HG03354 (cell line): ENCODE measurements at regions not wholly inside any gene's neighbourhood (a gene's known extent, or its start where the extent isn't known, plus 50 kb on each side); places are given as distances from the start of the nearest gene placed in this dataset.

ENCODE experiments used
- ATAC-seq: cut with Tn5 transposase; IDR thresholded peaks from one replicate; pipeline ENCODE4 v1.9.1; 2021; ENCODE audit warnings: mild to moderate bottlenecking; ENCODE audit not compliant: unreplicated experiment, poor library complexity, severe bottlenecking

DNA sequence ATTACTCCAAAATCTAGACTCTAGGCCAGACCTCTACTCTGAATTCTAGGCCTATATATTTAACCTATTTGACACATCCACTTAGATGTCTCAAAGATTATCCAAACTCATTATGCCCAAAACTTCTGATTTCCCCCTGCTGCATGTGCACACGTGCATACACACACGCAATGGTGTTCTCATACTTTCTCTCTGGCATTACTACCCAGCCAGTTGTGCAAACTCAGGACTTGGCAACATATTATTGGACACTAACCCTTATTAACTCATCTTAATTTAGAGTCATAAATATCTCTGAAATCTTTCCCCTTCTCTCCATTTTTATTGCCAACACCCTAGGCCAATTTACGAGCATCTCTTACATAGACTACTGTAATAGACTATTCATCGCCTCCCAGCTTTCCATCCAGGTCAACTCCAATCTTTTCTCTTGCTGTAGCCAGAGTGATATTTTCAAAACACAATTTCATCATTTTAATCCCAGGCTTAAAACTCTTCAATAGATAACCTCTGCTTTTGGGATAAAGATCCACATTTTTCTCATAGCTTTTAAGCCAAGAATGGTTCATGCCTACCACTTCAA lies 141.2 kb upstream of the VLDLR start:
- ATAC-seq, result no peak

DNA sequence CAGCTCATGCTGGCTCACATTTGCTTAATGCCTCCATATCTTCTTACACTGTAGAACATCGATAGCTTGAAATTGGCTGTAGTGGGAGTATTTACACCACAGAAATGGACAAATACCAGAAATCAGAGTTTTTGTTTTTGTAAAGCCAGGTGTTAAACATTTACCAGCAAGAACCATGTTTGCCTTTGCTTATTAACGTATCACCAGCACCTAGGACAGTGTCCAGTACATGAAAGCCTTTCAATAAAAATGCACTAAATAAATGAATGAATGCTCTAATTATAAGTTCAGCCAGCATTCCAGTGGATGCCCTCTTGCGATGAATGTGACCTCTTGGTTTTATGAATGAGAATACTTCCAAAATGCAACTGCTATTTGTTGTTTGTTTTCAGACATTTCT lies 140.4 kb upstream of the VLDLR start:
- ATAC-seq, result no peak

DNA sequence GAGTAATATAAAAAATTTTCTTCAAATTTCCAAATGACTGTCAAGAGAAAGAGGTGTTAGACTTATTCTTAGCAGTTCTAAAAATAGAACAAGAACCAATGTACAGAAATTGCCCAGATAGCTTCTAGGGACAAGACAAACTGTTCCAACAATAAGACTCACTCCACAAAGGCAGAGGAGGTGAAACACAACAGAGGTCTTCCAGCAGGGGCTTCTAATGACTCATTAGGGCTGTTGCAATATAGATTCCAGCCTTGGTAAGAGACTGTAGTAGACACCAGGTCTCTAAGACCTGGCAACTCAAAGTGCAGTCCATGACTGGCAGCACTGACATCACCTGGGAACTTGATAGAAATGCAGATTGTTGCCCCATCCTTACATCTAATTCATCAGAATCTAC lies 134.6 kb upstream of the VLDLR start:
- no peak for ATAC-seq

DNA sequence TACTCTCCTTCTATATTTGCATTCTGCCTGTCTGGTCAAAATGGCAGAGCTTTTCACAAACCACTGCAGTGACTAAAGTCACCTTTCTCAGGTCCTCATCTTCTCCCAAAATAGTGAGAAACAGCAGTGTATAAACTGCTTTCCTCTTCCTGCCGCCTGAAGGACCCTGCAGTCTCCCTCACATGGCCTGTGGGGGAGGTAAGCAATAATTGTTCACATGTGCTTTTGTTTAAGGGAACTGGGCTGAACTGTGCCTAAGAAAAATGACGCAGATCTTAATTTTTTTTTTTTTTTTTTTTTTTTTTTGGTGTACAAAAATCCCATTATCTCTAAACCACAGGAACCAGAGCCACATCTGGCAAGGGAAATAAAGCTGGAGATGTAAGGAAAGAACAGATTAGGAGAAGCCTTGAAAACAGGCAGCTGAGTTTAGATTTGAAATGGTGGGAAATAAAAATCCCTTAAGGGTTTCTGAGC lies 131.7 kb upstream of the VLDLR start:
- no peak for ATAC-seq

DNA sequence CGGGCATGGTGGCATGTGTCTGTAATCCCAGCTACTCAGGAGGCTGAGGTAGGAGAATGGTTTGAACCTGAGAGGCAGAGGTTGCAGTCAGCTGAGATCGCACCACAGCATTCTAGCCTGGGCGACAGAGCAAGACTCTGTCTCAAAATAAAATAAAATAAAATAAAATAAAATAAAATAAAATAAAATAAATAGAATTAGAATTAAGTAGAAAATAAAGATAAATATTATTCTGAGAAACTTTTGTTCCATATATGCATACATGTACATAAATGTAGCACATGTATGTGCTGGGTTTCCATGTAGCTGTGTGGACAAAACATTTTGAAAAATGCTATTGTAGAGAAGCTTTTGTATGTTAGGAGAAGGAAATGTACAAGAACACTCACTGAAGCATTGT lies 129.4 kb upstream of the VLDLR start:
- no peak for ATAC-seq

DNA sequence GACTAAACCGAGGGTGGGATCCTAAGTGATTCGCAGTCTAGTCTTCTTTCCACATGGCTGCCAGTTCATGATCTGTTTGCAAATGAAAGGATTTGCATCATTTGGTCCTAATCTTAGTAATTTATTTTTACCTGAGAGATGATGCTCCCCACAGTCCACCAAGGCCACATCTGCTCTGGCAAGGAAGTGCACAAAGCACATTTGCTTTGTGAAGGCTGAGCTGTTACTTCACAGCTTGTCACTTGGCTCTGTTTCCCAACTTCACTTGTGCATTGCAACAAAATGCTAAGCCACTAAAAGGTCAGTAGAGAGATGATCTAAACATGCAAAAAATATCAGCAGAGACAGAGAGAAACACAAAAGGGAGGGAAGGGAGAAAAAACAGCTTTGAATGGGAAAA lies 128.5 kb upstream of the VLDLR start:
- no peak for ATAC-seq

DNA sequence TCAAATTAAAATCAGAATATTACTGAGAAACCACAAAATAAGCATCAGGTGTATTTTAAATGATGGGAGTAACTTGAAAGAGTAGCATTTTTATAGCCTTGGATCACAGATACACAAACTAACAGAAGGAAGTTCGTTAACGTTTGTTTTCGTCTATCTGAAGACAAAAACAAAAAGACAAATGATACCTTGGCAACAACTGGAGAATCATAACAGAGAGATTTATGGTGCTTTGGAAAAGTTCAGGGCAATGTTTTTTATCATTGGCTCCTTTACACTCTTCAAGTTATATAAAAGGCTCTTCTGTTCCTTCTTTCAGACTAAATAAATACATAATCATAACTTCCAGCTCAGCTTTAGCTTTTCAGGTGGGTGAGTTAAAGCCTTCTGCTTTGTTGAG lies 128.1 kb upstream of the VLDLR start:
- ATAC-seq, result no peak

DNA sequence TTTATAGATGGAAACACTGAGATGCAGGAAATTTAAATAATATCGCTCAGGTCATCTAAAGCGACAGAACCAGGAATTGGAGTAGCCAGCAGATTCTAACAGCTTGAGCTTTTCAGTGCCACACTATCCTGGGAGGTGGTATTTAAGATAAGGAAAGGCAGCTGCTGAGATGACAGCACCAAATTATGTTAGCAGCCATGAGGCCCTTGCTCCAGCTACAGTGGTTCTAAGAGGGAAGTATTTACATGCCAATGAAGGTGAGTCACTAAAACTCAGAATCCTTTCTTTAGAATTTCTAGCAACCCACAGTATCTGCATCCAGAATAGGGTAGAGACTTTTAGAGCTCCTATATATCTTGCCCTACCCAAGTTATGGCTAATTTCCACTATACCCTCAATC lies 127.0 kb upstream of the VLDLR start:
- no peak for ATAC-seq

DNA sequence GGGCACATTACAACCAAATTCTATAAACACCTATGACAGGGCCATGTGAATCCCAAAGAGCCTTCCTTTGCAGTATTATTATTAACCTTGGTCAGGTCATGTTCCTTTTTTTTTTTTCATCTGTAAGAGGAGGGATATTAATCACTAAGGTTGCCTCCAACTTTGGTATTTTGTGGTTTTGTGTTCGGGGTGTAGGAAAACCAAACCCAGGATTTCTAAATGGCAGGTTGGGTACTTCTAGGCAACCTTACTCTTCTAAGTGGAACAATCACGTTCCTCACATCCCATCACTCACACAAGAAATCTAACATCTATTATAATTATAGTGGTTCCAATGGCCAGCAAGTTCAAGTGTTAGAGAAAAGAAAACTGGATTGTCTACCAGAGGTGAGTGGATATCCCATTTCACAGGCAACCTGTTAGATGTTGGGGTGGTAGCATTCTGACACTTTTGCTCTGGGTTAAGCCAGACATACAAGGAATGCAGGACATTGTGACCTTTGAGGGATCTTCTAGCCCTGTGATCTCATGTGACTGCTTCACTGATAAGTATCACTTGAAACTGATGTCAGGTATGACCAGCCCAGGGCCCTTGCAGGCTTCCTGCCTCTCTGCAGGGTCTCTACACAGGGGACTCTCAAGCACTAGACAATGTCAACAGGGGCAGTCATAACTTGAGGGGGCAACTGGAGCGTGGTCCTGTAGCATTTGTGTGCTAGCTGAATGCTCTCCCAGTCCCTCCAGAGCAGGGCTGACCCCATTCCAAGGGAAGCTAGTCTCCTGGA lies 126.2 kb upstream of the VLDLR start:
- no peak for ATAC-seq

DNA sequence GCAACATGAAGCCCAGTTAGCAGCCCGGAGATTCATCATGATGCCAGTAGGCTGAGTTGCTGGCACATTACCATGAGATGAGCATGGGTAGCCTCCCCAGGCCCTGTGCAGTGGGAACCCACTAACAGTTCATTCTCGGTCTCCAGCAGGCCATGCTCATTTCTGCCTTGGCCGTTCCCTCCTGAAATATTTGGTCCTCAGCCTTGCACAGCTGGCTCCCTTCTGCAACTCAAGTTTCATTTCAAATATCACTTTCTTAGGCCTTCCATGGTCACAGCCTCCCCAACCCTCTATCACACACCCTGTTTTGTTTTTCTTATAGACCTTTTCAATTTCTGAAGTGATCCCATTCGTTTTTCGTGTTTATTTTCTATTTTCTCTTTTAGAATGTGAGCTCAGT lies 125.4 kb upstream of the VLDLR start:
- ATAC-seq, result no peak

DNA sequence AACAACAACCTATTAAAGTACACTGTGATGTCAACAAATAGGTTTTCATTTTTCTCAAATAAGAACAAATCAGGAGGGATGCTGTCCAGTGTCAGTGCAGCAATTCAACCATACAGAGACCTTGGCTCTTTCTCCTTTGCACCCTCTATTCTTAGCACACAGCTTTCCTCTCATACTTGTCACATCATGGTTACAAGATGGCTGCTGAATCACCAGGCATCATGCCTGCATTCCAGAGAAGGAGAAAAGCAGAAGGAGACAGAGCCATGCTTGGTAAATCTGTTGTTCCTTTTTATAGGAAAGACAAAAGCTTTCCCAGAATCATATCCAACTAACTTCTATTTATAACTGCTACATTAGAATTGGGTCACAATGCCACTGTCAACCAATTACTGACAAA lies 124.7 kb upstream of the VLDLR start:
- no peak for ATAC-seq

DNA sequence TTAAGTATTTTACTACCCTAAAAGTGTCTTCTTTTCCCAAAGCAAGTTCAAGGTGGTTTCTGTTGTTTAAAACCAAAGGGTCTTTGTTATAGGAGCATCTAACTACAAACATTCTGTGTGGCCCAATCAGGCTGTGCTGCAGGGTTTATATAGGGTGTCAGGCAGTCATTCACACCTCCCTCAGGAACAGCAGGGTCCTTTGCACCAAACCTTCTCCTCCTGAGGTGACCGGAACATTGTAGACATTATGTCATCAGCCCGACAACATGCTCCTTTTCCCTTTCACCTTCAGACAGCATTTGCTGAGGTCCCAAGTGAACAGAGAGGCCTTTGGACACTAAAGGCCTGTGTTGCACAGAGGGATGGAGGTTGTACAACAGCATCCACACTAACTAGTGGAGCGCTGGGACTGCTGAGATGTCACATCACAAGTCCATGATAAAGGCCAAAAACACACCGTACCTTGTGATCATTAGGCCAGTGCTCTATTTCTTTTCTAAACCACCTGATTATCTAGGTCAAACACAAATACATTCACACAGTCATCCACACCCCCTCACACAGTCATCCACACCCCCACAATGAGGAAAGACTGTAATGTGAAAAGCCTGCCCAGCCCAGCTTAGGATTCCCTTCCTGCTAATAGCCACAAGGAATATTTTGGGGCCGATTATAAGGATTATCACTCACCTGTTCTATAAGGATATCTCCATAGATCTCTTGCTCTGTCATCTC lies 123.8 kb upstream of the VLDLR start:
- no peak for ATAC-seq

DNA sequence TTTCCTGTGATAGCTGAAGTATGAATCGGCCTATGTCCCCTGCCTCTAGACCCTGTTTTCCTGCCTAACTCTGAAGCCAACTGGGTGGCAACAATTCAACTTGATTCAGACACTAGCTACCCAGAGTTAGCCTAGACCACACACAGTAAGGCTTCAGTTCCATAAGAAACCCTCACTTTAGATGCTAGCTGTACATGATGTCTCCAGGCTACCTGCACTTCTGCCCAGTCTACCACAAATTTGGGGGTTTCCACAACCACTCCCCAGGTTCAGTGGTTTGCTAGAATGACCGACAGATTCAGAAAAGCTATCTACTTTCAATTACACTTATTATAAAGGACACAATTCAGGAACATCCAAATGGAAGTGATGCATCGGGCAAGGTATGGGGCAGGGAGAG lies 119.4 kb upstream of the VLDLR start:
- no peak for ATAC-seq

DNA sequence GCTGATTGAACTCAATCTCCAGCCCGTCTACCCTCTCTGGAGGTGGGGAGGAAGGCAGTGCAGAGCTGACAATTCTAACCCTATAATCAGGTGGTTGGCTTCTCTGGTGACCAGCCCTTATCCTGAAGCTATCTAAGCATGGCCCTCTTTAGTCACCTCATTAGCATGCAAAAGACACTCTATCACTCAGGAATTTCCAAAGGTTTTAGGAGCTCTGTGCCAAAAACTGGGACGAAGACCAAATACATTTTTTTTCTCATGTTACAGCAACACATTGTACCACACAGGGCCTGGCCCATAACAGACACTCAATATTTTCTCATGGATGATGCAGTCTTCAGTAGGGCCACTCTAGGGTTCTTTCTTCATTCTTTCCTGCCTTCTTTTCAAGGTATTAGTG lies 118.8 kb upstream of the VLDLR start:
- ATAC-seq, result no peak

DNA sequence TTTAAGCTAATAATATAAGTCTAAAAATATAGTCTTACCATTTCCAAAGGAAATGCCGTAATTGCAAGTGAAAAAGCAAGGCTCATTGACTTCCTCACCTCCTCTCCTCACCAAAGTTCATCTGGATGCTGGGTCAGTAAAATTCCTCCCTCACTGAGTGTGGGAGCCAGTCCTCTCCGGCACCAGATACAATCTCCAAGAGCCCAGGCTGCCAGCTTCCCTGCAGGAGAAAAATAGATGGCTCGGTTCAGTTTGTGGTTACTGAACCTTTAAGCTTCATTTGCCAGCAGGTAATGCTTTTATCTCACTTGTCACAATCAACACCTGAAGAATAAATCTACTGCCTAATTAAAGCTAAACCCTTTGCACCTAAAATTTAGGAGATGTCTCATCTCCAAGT lies 115.3 kb upstream of the VLDLR start:
- ATAC-seq, result no peak

DNA sequence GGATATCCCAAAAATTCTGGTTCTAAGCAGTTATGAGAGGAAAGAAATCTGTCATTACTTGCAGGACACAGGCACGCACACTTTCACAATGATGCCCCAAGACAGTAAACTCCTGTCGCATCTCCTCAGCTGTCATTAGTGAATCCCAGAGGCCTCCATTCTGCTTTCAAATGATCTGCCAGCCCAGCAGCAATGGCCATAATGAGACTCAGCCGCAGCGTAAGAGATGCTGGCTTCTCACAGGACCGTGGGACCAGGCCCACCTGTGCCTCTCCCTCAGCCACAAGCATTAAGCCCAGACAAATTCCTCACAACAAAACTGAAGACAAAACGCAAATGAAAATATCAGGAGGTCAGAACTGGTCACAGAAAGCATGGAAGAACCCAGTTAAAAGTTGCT lies 98.0 kb upstream of the VLDLR start:
- no peak for ATAC-seq

DNA sequence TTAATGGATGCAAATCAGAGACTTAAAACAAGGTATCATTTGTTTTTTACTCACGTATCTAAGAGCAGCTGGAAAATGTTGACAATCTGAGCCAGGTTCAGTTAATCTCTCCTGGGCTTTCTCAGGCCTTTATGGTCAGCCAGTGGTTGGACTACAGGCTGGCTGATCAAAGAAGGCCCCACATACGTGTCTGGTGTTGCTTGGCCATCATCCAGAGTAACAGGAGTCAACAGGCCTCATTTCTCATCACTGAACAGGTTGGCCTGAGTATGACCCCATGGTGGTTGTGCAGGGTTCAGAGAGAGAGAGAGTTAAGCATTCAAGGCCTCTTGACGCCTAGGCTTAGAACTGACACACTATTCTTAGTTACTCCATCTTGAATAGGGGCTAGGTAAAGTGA lies 97.0 kb upstream of the VLDLR start:
- no peak for ATAC-seq

DNA sequence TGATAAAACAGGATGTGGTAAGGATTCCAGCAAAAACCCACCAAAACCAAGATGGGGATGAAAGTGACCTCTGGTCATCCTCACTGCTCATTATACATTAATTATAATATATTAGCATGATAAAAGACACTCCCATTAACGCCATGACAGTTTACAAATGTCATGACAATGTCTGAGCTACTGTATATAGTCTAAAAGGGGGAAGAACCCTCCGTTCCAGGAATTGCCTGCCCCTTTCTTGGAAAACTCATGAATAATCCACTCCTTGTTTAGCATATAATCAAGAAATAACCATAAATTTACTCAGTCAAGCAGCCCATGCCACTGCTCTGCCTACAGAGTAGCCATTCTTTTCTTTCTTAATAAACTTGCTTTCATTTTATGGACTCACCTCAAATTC lies 96.4 kb upstream of the VLDLR start:
- no peak for ATAC-seq

DNA sequence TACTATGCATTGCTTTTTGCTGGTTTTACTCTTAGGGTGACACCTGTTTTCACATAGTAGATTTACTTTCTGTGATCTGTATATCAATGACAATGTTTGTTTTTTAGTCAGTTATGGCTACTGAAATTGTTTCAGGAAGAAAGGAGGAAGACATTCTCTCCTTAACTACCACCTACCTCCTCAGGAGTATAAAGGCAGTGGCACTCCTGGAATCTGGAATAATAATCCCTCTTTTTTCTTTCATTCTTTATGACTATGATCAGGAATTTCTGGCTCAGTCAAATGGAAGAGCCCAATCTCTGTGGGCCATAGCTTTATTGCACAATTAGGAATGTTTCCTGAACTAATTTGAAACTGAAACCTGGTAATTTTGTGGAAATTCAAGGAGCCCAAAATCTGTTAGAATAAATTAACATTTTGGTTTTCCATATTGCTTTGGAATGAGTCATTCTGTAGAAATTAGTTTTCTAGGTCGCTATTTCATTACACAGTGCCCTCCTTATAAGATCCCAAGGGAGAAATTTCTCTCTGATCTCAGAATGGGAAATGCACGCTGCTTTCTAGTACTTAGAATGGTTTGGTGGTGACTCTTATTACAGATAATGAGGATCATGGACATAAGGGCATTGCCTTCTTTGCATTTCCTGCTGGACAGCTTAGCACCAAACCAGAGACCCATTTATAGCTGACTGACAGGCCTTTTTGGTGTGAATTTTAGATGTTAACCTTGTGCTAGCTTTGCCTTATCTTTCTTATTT lies 95.3 kb upstream of the VLDLR start:
- ATAC-seq, result no peak

DNA sequence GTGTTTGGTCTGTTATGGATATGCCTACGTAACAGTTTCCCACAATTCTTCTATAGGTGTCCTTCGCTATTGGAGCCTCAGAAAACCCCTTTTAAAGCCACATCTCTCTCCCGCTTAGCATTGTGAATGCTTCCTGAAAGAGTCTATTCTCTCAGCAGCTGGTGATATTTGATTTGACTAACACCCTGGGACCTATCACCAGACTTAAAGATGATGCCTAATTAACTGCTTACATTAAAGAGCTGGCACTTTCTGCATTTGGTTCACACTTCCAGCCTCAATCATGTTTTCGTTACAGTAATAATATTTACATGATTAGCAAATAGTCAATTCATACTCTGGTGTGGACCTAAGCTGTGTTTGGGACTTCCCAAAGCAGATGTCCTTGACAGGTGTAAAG lies 90.1 kb upstream of the VLDLR start:
- no peak for ATAC-seq
